Right lobe of liver (tissue), 6 donors: ENCODE measurements at regions not wholly inside any gene's neighbourhood (a gene's known extent, or its start where the extent isn't known, plus 50 kb on each side); places are given as distances from the start of the nearest gene placed in this dataset.

Experiments used
- ATAC-seq, 4 donors: fragments of 200-7000 bp; cut with Tn5 transposase; one replicate each; pipeline ENCODE4 v1.9.1; 2020; ENCODE audit warnings: mild to moderate bottlenecking in 4 of 4, moderate library complexity in 4 of 4
- DNase-seq, 3 donors: peaks; one replicate each; pipeline ENCODE4 v3.0.0-alpha.2; 2020
- H3K27ac ChIP-seq, 3 donors: fragments of 200-600 bp; one replicate each; pipeline ENCODE4 v1.8.0; 2022
- H3K27me3 ChIP-seq, 2 donors: fragments of 200-600 bp; one replicate each; pipeline ENCODE4 v1.8.0; 2022
- H3K36me3 ChIP-seq, 4 donors: fragments of 200-600 bp; sonication (generic) in 1 of 4; one replicate each; pipeline versions ENCODE4 v1.5.1 to v1.8.0; 2017 to 2022; ENCODE audit warnings: control low read depth in 1 of 4
- H3K4me1 ChIP-seq, 4 donors: fragments of 200-600 bp; sonication (generic) in 1 of 4; one replicate each; pipeline versions ENCODE4 v1.5.1 to v1.8.0; 2017 to 2022; ENCODE audit warnings: control low read depth in 1 of 4
- H3K4me3 ChIP-seq, 3 donors: fragments of 200-600 bp; one replicate each; pipeline ENCODE4 v1.8.0; 2022
- H3K9me3 ChIP-seq, 4 donors: fragments of 200-600 bp; sonication (generic) in 1 of 4; one replicate each; pipeline versions ENCODE4 v1.5.1 to v1.8.0; 2017 to 2022; ENCODE audit warnings: control low read depth in 1 of 4
- CTCF ChIP-seq, 4 donors: fragments of 200-600 bp in 3 of 4; fragments of 450-650 bp in 1 of 4; IDR thresholded peaks; one replicate each; pipeline versions ENCODE4 v1.5.1 to v1.8.0; 2016 to 2022; ENCODE audit warnings: antibody characterized with exemption in 4 of 4, mild to moderate bottlenecking in 2 of 4
- POLR2A ChIP-seq: fragments of 450-650 bp; IDR thresholded peaks from one replicate; pipeline ENCODE4 v1.6.1; 2017; ENCODE audit warnings: antibody characterized with exemption, mild to moderate bottlenecking
- WGBS: methylation state at CpG from one replicate; pipeline ENCODE4 v1.1.6; 2018; ENCODE audit warnings: low coverage, low lambda C conversion rate; ENCODE audit not compliant: insufficient coverage; ENCODE audit errors: missing lambda C conversion rate; 5-methylcytosine and 5-hydroxymethylcytosine counted together
- intact Hi-C, 2 donors: fragments of 100-400 bp; cut with DNase I; formaldehyde crosslinking; loops; one replicate each; pipeline versions ENCODE4 v1.11.2 to v1.14.1; 2022
- donor health status: DM: no; HTN: yes; CAD: no.
- donor health status: DM: no; HTN: no; CAD: no.
- donor health status: DM: no; HTN: no; CAD: no.
- donor health status: DM: no; HTN: yes; CAD: no.
- donor health status: DM: no; HTN: yes; CAD: no.

- Histone ChIP-seq H3K36me3 (no peaks in the 10 kb centered on the region), H3K27me3 (no peaks in the 10 kb centered on the region), H3K9me3 (no peaks in the 10 kb centered on the region), H3K4me1 (peaks cover 0 to 2% (median 0%) of the 10 kb centered on the region in 4 donors), H3K27ac (no peak overlapping the region), H3K4me3 (no peak overlapping the region)
- TF ChIP-seq POLR2A (no peak), CTCF (IDR thresholded peaks at IDR 0.05) (no peak)
- DNase-seq (no peak), ATAC-seq (no peak)
- intact Hi-C loops, result no loop called here
Measured at GRCh38 chr12:124692443-124692842, 125.0 kb upstream of the NCOR2 start.

- Histone ChIP-seq H3K27me3 (no peaks in the 10 kb centered on the region), H3K4me1 (peaks cover 0 to 2% (median 0%) of the 10 kb centered on the region in 4 donors), H3K27ac (no peak overlapping the region), H3K36me3 (no peaks in the 10 kb centered on the region), H3K9me3 (no peaks in the 10 kb centered on the region), H3K4me3 (no peak overlapping the region)
- intact Hi-C loops, result no loop called here
- DNase-seq, result no peak
- no peak for ATAC-seq
- TF ChIP-seq CTCF (IDR thresholded peaks at IDR 0.05), result no peak
- TF ChIP-seq POLR2A, result no peak
- WGBS, result no CpG with 5 or more reads among the region's 1 CpG
Measured at GRCh38 chr12:124691429-124691828, 124.0 kb upstream of the NCOR2 start.

- intact Hi-C loops, result loop anchor here in 1 of 2 donors (10.0 kb wide), 1 partner anchor 175 kb away; no protein-coding TSS in a partner anchor
- TF ChIP-seq POLR2A (no peak), CTCF (IDR thresholded peaks at IDR 0.05) (no peak)
- no peak overlapping the region for H3K27ac ChIP-seq
- ATAC-seq, result peak in 1 of 4 donors; percentile 14
- no peak overlapping the region for H3K4me3 ChIP-seq
- no peak for DNase-seq
- WGBS, result 50% methylated on average over 1 of the region's 2 CpGs
- H3K4me1 ChIP-seq, result peaks cover 0 to 2% (median 0%) of the 10 kb centered on the region in 4 donors
- H3K27me3 ChIP-seq, result no peaks in the 10 kb centered on the region
- no peaks in the 10 kb centered on the region for H3K9me3 ChIP-seq
- no peaks in the 10 kb centered on the region for H3K36me3 ChIP-seq
Measured at GRCh38 chr12:124689631-124690030, 122.2 kb upstream of the NCOR2 start.

GRCh38 chr12:124688356-124688992 lies 121.1 kb upstream of the NCOR2 start:
- DNase-seq, result no peak
- Histone ChIP-seq H3K9me3 (no peaks in the 10 kb centered on the region), H3K36me3 (no peaks in the 10 kb centered on the region), H3K4me1 (peaks cover 0 to 2% (median 0%) of the 10 kb centered on the region in 4 donors), H3K27me3 (no peaks in the 10 kb centered on the region), H3K4me3 (no peak overlapping the region), H3K27ac (no peak overlapping the region)
- TF ChIP-seq POLR2A (no peak), CTCF (IDR thresholded peaks at IDR 0.05) (no peak)
- intact Hi-C loops, result loop anchor here in 1 of 2 donors (10.0 kb wide), 1 partner anchor 174 kb away; no protein-coding TSS in a partner anchor
- ATAC-seq, result no peak
- 62% methylated on average over 5 of the region's 6 CpGs for WGBS
